DMS153 (cell line): ENCODE measurements at regions not wholly inside any gene's neighbourhood (a gene's known extent, or its start where the extent isn't known, plus 50 kb on each side); places are given as distances from the start of the nearest gene placed in this dataset.

Experiments
- DNase-seq: peaks from one replicate; lab custom pipeline; 2025; lab: John Stamatoyannopoulos, UW

DNA sequence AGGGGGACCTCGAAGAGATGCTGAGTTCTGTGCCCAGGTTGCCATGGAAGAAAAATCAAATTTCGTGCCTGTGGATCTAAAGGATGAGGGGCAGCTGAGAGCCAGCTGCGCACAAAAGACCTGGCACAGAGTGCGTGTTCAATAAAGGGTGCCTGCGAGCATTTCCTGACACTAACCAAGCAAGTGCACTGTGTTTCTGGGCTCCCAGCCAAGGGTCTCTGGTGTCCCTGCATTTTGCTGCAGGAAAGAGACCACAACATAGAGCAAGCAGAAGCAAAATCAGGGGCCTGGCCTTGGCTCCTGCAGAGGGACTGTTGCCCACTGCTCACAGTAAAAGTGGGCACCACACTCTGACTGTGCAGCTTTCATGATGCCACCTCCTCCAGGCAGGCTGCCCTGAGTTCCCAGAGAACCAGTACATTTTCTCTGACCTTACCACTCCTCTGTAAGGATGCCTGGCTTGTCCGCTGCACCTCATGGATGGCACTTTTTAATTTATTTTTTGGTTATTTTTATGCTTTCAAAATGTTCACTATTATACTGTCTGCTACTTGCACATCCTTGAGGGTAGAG is 70.8 kb upstream of the GPR12 start:
- no peak for DNase-seq

DNA sequence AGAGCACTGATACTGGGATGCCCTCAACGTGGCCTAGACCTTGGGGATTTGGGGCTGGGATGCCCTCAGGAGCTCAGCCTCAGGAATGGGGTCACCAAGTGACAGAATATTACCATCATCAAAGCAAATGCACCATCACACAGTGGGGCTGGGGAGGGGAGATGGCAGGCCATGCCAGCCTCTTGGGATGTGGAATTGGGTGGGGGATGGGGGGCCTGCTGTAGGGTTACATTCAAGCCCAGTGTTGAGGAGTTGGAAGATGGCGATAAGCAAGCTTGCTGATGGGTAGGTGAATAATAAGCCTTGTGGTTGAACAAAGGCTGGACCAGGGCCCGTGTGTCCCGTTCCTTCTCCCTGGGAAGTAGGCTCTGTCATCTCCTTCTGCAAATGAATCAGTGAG is 69.1 kb upstream of the GPR12 start:
- no peak for DNase-seq

DNA sequence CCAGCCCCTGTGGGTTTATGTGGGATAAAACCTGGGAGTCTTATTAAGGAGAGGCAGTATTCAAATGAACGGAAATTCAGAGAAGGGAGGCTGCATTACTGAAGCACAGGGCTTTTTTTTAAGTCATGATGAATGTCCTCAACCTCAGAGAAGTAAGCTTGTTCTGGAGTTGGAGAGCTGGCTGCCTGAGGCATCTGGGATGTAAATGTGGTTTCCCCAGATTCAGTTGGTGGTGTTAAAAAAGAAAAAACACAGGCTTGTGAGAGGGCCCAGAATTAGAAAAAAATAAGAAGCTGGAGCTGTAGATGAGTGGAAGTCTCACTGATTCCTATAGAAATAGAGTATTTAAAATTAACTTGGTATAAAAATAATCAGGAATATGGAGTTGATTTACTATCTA is 64.0 kb upstream of the GPR12 start:
- no peak for DNase-seq

DNA sequence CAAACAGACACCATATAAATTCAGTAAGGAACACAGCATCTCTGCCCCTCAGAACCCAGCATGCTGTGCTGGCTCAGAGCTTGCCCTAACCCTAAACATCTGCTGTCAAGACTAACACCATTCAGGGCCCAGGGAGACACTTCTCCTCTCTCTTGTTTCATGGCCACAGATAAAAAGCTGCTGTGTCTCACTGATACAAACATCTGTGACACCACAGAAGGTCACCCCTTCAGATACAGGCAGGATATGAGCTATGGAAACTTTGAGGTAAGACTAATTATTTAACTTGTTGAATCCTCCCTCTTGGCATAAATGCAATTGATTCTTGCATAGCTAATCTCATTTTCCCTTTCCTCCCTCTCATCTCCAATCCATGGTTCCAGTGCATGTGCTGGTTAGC is 61.6 kb upstream of the GPR12 start:
- DNase-seq = no peak

DNA sequence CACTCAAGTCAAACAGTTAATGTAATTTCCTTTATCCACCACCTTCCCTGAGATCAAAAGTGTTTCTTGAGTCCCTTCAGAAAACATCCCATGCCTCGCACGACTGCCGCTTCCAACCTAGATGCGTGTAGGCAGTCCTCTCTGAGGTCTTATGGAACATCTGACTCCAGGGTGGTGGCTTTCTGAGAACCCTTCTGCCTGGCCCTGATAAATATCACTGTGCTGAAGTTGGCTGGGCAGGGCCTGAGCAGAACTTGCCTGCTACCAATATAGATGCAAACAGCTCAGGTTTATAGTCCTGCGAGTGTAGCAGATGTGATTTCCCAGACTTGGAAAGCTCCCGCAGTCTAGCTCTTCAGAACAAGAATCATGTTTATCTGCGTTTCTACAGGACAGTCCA is 61.1 kb upstream of the GPR12 start:
- DNase-seq = no peak

DNA sequence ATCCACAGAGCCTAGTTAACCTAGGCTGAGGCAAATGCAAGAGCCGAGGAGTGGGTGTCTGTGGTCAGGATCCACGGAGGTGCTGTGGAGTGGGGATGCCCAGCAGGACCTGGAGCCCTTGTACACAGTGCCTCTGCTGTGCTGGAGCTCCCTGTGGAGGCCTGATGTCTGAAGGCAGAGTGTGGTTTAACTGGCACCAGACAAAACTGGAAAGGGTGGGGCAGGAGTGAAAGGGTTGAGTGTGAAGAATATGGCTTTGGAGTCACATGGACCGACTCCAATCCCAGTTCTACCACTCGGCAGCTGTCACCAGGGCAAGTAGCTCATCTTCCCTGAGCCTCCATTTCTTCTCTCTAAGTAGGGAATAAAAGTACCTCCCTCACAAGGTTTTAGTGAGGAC is 60.3 kb upstream of the GPR12 start:
- DNase-seq = no peak

DNA sequence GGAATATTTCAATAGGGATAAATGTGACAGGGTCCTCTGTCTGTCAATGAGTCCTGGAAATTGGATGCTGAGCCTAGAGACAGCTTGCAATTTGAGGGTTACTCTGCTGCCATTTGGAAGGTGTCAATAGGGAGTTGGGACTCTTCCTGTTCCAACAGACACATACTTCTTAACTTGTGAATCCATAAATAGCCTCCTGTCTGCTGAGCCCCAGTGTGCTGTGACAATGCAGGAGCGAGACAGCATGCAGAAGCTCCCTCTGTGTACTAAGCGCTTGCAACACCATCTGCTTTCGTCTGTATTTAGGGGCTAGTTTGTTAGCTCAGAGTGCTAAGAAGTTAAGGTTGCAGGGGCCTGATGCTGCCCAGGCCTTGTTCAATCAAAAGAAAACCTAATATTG is 58.5 kb upstream of the GPR12 start:
- no peak for DNase-seq

DNA sequence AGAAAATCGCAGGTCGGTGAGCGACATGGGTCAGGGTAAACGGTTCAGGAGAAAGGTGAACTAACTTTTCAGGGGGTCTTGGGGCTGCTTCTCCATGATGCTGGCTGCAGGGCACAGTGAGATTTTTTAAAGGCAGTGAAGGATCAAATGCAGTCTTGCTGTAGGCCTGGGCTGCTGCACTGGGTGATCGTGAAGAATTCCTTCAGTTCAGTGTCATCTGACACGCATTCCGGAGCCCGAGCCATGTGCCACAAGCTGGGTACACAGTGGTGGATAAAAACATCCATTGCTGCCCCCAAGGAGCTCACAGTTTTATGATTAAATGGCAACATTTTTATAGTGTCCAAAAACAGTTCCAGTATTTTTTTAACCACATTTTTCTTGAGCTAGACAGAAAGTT is 56.3 kb upstream of the GPR12 start:
- no peak for DNase-seq

DNA sequence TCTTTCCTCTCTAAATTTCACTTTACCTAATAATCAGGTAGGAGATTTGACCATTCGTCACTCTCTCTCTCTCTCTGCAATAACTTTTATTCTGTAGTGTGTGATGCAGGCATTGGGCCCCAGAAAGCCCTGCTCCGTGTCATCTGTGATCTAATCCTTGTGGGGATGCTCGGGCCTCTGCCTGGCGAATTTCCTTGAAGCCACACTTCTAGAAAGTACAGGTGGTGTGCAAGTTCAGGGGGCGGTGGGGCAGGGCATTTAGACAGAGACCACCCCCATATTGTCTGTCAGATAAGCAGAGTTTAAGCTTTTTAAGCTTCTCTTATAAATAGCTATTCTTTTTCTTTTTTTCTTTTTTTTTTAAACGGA is 53.4 kb upstream of the GPR12 start:
- no peak for DNase-seq

DNA sequence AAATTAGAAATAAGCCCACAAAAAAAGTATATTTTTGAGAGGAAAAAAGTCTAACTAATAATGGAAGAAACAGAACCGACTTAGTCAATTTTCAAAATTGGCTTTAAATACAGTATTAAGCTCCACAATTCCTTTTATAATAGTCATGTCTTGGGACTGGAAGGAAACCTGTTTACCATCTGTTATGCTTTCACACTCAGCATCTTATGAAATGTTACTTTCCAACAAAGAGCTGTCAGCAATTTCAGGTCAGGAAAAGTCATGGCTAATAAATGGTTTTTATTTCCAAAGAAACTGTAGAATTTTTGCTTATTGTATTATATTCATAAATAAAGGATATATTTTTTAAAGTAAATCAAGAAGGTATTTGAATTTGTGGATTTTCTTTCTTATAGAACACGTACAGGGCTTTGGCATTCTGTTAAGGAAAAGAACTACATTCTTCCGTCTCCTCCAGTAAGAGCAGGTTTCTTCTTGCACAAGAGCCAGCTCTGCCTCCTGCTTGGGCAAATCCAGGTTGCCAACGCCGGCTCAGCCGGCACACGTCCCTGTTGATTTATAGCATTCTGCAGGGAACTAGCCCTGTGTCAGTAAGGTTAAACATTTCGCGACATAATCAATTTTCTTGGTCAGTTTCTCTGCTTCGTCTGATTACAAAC is 52.9 kb upstream of the GPR12 start:
- no peak for DNase-seq

DNA sequence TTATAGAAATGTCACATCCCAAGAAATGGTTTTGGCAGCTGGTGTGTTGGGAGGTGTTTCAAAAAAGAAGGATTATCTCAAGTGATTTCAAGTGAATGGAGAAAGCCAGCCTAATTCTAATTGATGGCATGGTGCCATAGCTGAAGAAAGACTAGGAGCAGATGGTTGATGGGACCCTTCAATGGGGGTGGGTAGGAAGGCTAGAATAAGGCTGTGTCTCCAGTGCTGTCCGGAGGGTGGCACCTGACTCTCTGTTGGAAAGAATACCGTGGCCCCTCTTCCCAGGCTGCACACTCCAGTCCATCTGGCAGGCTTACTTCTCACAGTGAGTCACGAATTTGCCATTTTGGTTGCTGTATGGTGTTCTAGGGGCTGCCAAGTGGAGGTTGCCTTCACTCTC is 51.0 kb upstream of the GPR12 start:
- no peak for DNase-seq
